ENCODE measurements at regions not wholly inside any gene's neighbourhood (a gene's known extent, or its start where the extent isn't known, plus 50 kb on each side); places are given as distances from the start of the nearest gene placed in this dataset.

DNA sequence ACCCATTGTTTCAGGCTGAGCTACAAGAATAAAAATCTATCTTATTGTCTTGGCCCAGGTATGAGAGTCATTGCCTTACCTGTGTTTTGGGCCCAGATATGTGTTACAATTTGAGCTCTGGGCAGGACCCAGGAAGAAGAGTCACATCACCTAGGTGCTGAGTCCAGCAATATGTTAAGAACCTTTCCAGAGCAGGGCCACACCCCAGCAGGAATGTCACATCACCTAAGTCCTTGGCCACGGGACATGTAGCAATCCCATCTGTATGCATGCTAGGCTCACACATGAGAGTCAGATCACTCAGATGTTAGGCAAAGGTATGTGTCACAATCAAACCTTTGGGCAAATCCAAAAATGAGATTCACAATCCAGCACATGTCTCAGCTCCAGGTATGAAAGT, 2103.5 kb downstream of the TP53TG3F start:
- TF ChIP-seq, protein P1, sequence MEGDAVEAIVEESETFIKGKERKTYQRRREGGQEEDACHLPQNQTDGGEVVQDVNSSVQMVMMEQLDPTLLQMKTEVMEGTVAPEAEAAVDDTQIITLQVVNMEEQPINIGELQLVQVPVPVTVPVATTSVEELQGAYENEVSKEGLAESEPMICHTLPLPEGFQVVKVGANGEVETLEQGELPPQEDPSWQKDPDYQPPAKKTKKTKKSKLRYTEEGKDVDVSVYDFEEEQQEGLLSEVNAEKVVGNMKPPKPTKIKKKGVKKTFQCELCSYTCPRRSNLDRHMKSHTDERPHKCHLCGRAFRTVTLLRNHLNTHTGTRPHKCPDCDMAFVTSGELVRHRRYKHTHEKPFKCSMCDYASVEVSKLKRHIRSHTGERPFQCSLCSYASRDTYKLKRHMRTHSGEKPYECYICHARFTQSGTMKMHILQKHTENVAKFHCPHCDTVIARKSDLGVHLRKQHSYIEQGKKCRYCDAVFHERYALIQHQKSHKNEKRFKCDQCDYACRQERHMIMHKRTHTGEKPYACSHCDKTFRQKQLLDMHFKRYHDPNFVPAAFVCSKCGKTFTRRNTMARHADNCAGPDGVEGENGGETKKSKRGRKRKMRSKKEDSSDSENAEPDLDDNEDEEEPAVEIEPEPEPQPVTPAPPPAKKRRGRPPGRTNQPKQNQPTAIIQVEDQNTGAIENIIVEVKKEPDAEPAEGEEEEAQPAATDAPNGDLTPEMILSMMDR (conservative IDR thresholded peaks at IDR 0.05): no peak
- no peak for TF ChIP-seq ZFX (IDR thresholded peaks at IDR 0.05)
- H3K27ac ChIP-seq: no peak overlapping the region

DNA sequence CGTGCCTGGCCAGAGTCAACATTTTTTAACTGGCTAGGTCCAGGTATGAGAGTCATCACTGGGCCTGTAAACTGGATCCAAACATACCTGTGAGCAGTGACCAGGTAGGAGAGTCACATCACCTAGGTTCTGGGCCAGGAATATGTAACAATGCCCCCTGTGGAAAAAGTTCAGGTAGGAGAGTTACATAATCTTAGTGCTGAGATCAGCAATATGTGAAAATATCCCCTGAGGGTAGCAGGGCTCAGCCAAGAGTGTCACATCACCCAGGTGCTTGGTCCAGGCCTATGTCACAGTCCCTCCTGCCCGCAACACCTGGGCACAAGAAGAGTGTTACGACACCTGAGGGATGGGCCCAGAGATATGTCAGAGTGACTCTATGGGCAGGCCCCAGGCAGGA, 2104.7 kb downstream of the TP53TG3F start:
- TF ChIP-seq, protein P1 (conservative IDR thresholded peaks at IDR 0.05): no peak
- TF ChIP-seq ZFX (IDR thresholded peaks at IDR 0.05): no peak
- H3K27ac ChIP-seq: no peak overlapping the region

DNA sequence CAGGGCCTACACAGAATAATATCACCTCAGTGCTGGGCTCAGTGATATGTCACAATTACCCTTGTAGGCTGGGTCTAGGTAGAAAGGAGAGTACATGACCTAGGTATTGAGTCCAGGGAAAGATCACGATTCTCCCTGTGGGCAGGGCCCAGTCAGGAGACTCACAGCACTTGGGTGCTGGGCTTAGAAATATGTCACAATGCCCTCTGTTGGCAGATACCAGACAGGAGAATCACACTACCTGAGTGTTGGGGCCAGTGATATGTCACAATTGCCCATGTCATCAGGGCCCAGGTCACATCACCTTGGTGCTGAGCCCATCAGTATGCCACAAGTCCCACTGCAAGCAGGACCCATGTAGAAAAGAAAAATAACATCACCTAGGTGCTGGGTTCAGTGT, 2105.5 kb downstream of the TP53TG3F start:
- H3K27ac ChIP-seq: no peak overlapping the region
- no peak for TF ChIP-seq ZFX (IDR thresholded peaks at IDR 0.05)
- TF ChIP-seq, protein P1 (conservative IDR thresholded peaks at IDR 0.05): no peak

DNA sequence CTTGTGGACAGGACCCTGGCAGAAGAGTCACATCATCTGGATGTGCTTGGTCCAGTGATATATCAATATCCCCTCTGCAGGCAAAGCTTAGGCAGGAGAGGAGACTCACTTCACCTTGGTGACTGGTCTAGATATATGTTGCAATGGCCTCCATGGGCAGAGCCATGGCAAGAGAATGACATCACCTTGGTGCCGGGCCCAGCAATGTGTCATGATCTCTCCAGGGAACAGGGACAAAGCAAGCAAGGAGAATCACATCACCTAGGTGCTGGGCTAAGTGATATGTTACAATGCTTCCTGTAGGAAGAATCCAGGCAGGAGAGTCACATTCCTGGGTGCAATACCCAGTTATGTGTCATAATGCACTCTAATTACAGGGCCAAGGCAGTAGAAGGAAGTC, 2106.2 kb downstream of the TP53TG3F start:
- no peak overlapping the region for H3K27ac ChIP-seq
- TF ChIP-seq, protein P1 (conservative IDR thresholded peaks at IDR 0.05): no peak
- TF ChIP-seq ZFX (IDR thresholded peaks at IDR 0.05): no peak

DNA sequence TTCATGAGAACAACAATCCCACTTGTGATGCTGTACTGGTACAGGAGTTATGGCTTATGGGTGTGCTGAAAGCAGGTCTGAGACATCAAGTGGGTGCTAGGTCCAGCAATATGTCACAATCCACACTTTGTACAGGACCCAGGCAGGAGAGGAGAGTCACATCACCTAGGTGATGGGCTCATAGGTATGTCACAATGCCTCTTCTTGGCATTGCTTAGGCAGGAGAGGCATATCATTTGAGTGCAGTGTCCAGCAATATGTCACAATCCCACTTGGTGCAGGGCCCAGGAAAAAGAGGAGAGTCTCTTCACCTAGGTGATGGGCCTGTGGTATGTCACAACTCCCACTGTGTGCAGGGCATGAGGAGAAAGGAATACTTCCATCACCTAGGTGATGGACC, 2110.0 kb downstream of the TP53TG3F start:
- TF ChIP-seq ZFX (IDR thresholded peaks at IDR 0.05): no peak
- TF ChIP-seq, protein P1 (conservative IDR thresholded peaks at IDR 0.05): no peak

DNA sequence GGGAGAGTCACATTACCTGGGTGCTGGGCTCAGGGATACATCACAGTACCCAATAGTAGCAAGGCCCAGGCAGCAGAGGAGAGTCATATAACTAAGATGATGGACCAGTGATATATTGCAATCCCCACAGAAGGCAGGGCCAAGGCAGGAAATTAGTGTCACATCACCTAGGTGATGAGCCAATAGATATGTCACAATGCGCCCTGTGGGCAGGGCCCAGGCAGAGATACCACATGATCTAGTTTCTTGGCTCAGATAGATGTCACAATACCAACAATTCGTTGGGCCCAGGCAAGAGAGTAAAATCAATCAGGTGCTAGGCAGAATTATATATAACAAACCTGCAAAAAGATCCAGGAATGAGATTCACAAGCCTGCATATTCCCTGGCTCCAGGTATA, 2111.5 kb downstream of the TP53TG3F start:
- TF ChIP-seq ZFX (IDR thresholded peaks at IDR 0.05): no peak
- TF ChIP-seq, protein P1 (conservative IDR thresholded peaks at IDR 0.05): no peak
- H3K27ac ChIP-seq: no peak overlapping the region

More for the DNA sequence above, 2110.0 kb downstream of the TP53TG3F start:
- no peak overlapping the region for H3K27ac ChIP-seq

DNA sequence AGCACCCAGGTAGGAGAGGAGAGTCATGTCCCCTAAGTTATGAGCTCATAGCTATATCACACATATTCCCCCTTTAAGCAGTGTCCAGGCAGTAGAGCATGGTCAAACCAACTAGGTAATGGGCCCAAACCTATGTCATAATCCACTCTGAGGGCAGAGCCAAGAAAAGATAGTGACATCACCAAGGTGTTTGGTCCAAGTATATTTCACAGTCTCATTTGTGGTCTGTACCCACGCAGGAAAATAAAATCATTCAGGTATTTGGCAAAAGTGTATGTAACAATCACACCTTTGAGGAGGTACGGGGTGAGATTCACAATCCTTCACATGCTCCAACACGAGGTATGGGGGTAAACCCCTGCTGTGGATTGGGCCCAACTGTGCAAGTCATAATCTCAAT, 2112.8 kb downstream of the TP53TG3F start:
- TF ChIP-seq ZFX (IDR thresholded peaks at IDR 0.05): no peak
- TF ChIP-seq, protein P1 (conservative IDR thresholded peaks at IDR 0.05): no peak
- no peak overlapping the region for H3K27ac ChIP-seq

Data from C4-2B (cell line).